Stimulated activated CD4-positive, alpha-beta T cell treated with anti-CD3 and anti-CD28 coated beads, Interleukin-2, amount 100 ng/mL, for 24 hours (primary cell): ENCODE measurements at regions not wholly inside any gene's neighbourhood (a gene's known extent, or its start where the extent isn't known, plus 50 kb on each side); places are given as distances from the start of the nearest gene placed in this dataset.
"Not testable (repeated sequence)": the region's sequence is repeated elsewhere in the genome, so short reads cannot be mapped to it uniquely, and the experiment has no call there.

Source experiments
- DNase-seq, 2 donors: peaks; one replicate each; pipeline ENCODE4 v3.0.0-alpha.2; 2020

DNA sequence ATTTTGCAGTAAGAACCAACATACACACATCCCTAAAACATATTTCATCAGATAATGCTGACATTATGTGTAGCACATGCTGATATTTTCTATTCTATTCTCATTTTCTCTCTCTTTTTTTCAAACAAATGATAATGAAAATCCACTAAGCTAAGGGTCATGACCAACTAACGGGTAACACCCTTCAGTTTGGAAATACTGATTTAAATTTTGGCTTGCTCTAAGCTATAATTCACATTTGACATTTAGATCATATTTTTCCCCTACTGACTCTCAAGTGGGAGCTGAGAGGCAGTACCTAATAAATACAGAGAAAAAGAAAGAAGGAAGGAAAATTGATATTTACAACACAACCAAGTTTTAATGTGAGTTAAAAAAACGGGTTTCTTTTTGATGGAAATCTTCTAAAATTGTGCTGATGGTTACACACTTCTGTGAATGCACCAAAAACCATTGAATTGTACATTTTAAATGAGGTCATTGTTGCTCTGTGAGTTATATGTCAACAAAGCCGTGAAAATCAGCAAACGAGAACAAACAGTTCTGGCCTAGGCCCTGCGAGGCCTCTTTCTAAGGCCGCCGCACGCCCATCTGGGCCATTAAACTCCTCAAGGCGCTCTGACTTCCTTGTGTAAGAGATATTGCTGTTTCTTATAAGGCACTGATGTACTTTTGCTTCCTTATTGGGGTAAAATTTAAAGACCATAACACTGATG is 124.2 kb downstream of the GALR1 start:
- no peak for DNase-seq

GRCh38 chr18:77374446-77374805 is 124.8 kb downstream of the GALR1 start:
- no peak for DNase-seq

GRCh38 chr18:77376043-77376732 is 126.5 kb downstream of the GALR1 start:
- DNase-seq: no peak

- DNase-seq: no peak
Measured at GRCh38 chr18:77376733-77377094, 127.1 kb downstream of the GALR1 start.

- DNase-seq: no peak
Measured at GRCh38 chr18:77377813-77378212, 128.2 kb downstream of the GALR1 start.

GRCh38 chr18:77379976-77380509 is 130.4 kb downstream of the GALR1 start:
- DNase-seq: no peak

- no peak for DNase-seq
Measured at GRCh38 chr18:77380695-77381094, 131.0 kb downstream of the GALR1 start.

- no peak for DNase-seq
Measured at GRCh38 chr18:77392321-77392720, 142.7 kb downstream of the GALR1 start.

- no peak for DNase-seq
Measured at GRCh38 chr18:77393519-77393918, 143.9 kb downstream of the GALR1 start.

- no peak for DNase-seq
Measured at GRCh38 chr18:77395953-77396352, 146.3 kb downstream of the GALR1 start.

DNA sequence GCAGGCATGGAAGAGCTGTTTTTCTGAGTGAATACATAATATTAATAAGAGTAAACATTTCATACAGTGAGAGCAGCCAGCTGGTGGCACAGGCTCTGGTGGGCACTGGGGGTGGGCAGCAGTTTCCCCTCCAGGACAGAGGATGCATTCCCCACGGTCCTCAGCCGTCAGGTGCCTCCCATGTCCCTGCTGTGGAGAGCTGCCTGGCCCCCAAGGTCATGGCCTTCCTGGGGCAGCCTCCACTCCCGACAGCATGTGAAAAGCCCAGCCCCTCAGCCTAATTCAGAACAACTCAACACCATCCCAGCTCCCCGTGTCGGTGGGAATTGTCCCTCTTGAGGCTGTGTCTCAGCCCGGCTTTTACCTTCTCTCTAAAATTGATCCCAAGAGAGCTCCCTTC is 147.4 kb downstream of the GALR1 start:
- no peak for DNase-seq

DNA sequence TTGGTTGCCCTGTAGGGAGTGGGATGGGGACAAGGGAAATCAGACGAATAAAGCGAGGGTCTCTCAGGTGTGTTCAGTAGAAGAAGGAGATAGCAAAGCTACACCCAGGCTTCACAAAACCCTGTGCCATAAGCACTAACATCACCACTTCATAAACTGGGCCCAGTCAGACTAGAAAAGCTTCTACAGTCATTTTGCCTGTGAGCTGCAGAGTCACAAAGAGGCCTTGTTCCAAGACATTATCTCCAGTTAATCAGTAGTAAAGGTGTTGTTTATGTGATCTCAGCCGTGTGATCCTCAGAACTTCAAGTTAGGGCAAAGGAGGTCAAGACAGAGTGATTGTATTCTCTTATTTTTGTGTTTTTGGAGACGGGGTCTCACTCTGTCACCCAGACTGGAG is 148.0 kb downstream of the GALR1 start:
- no peak for DNase-seq

DNA sequence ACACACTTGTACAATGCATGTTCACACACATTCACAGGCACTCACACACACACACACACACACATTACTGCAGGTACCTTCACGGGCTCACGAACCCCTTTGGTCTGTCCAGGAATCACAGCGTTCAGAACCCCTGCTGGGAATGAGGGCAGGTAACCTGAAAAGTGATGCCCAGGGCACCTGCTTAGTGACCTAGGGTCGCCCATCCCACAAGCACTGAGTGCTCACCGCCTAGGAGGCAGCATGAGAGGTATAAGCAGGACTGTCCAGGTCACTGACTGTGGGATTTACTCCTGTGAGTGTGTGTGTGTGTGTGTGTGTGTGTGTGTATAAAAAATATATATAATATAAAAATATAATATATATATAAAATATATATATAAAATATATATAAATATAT is 150.9 kb downstream of the GALR1 start:
- no peak for DNase-seq

DNA sequence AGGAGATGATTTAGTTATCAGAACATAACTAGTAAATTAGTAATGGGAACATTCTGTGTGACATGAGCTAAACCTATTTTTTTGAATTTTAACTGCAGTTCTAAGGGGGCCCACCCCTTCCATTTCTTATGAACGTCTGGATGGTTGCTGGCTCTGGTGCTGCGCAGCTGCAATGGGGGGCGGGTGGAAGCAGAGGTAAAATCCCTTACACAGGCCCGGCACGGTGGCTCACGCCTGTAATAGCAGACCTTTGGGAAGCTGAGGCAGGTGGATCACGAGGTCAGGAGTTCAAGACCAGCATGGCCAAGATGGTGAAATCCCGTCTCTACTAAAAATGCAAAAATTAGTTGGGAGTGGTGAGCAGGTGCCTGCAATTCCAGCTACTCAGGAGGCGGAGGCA is 151.5 kb downstream of the GALR1 start:
- DNase-seq: no peak

- DNase-seq: no peak
Measured at GRCh38 chr18:77403969-77404535, 154.4 kb downstream of the GALR1 start.

- no peak for DNase-seq
Measured at GRCh38 chr18:77405096-77405495, 155.4 kb downstream of the GALR1 start.

DNA sequence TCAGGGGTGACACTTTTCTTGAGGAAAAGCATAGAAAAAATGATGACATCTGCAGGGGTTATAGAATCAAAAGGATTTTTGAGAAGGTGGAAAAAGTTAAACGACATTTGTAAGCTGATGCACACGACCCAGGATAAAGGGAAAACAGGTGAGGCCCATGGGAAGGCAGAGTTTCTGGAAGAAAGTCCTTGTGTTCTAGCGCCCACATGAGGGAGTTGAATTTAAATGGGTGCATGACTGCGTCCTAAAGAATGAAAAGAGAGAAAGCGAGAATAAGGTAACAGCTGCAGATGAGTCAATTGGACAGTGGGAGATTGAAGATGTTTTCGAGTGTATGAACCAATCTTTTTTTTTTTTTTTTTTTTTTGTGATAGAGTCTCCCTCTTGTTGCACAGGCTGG is 158.1 kb downstream of the GALR1 start:
- no peak for DNase-seq

DNA sequence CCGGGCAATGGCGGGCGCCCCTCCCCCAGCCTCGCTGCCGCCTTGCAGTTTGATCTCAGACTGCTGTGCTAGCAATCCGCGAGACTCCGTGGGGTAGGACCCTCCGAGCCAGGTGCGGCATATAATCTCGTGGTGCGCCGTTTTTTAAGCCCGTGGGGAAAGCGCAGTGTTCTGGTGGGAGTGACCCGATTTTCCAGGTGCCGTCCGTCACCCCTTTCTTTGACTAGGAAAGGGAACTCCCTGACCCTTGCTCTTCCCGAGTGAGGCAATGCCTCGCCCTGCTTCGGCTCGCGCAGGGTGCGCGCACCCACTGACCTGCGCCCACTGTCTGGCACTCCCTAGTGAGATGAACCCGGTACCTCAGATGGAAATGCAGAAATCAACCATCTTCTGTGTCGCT is 171.9 kb downstream of the GALR1 start:
- not testable (repeated sequence) for DNase-seq

DNA sequence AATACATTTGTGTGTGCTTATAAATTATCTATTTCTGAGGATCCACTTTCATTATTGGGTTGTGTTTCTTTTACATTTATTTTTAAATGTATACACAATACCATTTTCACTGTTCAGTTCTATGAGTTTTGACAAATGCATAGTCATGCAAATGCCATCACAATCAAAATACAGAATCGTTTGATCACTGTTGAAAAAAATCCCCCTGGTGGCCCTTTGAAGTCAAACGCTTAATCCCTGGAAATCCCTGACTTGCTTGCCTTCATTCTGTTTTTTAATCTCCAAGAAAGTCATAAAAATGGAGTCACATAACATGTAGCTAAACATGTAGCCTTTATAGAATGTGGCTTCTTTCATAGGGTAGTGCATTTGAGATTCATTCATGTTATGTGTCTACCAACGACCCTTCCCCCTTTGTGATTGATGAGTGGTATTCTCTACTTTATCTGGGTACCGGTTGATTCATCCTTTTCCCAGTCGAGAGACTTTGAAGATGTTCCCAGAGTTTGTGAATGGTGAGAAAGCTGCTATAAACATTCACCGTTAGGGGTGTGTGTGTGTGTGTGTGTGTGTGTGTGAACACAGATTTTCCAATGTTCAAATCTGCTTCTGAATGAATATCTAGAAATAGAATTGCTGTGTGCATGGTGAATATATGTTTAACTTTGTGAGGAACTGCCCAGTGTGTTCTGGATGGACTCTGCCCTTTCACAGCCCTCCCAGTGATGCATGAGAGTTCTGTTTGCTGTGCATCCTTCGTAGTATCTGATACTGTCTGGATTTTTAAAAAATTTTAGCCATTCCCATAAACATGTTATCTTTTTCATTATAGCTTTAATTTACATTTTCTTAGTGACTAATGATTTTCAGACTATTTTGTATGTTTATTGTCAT is 173.6 kb downstream of the GALR1 start:
- no peak for DNase-seq

GRCh38 chr18:77433076-77433475 is 183.4 kb downstream of the GALR1 start:
- no peak for DNase-seq

DNA sequence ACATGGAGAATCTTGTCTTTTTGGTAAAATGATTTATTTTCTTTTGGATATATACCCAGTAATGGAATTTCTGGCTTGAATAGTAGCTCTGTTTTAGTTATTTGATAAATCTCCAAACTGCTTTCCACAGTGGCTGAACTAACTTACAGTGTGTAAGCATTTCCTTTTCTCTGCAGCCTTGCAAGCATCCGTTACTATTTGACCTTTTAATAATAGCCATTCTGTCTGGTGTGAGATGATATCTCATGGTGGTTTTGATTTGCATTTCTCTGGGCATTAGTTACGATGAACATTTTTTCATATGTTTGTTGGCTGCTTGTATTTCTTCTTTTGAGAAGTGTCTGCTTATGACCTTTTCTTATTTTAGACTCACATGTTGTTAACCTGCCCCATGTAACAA is 190.2 kb downstream of the GALR1 start:
- DNase-seq: no peak

GRCh38 chr18:77442393-77442792 is 192.7 kb downstream of the GALR1 start:
- no peak for DNase-seq

DNA sequence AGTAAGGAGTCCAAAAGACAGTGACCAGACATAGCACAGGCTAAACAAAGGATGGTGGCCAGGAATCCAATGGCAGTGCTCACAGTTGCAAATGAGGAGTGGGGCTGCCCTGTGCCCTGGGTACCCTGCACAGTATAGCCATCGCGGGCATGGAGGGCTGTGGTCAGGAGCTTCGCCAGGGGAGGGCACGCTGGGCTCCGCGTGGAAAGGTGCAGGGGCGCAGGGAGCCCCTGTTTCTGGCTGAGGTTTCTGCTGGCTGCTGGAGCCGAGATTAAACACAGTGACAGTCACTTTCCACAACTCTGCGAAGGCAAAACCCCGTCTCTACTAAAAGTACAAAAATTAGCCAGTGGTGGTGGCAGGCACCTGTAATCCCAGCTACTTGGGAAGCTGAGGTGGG is 194.7 kb downstream of the GALR1 start:
- no peak for DNase-seq
